ENCODE measurements at regions not wholly inside any gene's neighbourhood (a gene's known extent, or its start where the extent isn't known, plus 50 kb on each side); places are given as distances from the start of the nearest gene placed in this dataset.

DNA sequence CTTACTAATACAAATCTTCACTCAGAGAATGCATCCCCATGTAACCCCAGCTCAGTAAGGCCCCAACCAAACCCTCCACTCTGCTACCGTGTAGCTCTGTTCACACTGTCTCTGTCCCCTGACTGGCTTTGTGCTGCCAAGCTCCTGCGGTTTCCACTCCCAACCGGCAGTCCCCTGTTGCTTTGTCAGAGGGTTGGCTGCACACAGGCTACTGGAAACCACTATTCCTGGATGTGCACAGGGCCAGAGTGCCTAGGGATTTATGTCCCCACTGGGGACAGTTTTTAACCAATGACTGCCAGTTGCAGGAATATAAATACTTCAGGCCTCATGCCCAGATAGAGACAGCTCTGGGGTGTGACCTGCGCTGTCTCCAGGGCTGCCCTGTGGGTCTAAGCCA lies 157.1 kb upstream of the C16orf82 start:
- Histone ChIP-seq H3K79me2 (ENCODE audit: control insufficient read depth, low read length) (no peaks in the 10 kb centered on the region), H3K4me3 (ENCODE audit: low read length) (no peak overlapping the region), H3K27ac (ENCODE audit: low read depth, low read length) (no peak overlapping the region), H3K27me3 (ENCODE audit: control insufficient read depth, low read length) (no peaks in the 10 kb centered on the region), H3K36me3 (ENCODE audit: control insufficient read depth, low read length) (no peaks in the 10 kb centered on the region), H3K4me1 (ENCODE audit: control insufficient read depth, low read length) (no peaks in the 10 kb centered on the region), H3K4me2 (ENCODE audit: low read length) (no peak overlapping the region), H3F3A (ENCODE audit: control insufficient read depth, insufficient read depth) (no peaks in the 10 kb centered on the region), H3K9me2 (replicated peaks; ENCODE audit: control insufficient read depth, low read length) (no peaks in the 10 kb centered on the region), H3K9me3 (ENCODE audit: control insufficient read depth, insufficient read depth, low read length) (no peaks in the 10 kb centered on the region), H4K20me1 (ENCODE audit: control insufficient read depth, insufficient read depth, low read depth, low read length) (no peaks in the 10 kb centered on the region)
- TF ChIP-seq EZH2phosphoT487 (IDR thresholded peaks at IDR 0.05; ENCODE audit: borderline replicate concordance, low read length) = no peak
- TF ChIP-seq, protein P1, sequence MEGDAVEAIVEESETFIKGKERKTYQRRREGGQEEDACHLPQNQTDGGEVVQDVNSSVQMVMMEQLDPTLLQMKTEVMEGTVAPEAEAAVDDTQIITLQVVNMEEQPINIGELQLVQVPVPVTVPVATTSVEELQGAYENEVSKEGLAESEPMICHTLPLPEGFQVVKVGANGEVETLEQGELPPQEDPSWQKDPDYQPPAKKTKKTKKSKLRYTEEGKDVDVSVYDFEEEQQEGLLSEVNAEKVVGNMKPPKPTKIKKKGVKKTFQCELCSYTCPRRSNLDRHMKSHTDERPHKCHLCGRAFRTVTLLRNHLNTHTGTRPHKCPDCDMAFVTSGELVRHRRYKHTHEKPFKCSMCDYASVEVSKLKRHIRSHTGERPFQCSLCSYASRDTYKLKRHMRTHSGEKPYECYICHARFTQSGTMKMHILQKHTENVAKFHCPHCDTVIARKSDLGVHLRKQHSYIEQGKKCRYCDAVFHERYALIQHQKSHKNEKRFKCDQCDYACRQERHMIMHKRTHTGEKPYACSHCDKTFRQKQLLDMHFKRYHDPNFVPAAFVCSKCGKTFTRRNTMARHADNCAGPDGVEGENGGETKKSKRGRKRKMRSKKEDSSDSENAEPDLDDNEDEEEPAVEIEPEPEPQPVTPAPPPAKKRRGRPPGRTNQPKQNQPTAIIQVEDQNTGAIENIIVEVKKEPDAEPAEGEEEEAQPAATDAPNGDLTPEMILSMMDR (IDR thresholded peaks at IDR 0.05; ENCODE audit: low read depth, low read length, poor library complexity, severe bottlenecking) = no peak

DNA sequence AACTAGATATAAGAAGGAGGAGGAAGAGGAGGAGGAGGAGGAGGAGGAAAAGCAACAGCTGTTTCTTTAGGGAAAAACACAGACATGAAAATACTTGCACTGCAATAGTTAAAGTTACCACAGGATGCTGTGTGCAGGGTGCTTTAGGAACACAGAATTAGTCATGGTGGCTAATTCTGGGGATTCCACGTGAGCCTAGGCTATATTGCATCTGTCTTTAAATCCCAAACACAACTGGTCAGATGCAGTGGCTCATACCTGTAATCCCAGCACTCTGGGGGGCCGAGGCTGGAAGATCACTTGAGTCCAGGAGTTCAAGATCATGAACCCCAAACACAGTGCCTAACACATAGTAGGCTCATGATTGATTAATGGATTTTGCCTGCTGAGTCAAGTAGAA lies 155.3 kb upstream of the C16orf82 start:
- Histone ChIP-seq H4K20me1 (ENCODE audit: control insufficient read depth, insufficient read depth, low read depth, low read length) (no peaks in the 10 kb centered on the region), H3K4me2 (ENCODE audit: low read length) (no peak overlapping the region), H3F3A (ENCODE audit: control insufficient read depth, insufficient read depth) (no peaks in the 10 kb centered on the region), H3K4me1 (ENCODE audit: control insufficient read depth, low read length) (no peaks in the 10 kb centered on the region), H3K79me2 (ENCODE audit: control insufficient read depth, low read length) (no peaks in the 10 kb centered on the region), H3K9me2 (replicated peaks; ENCODE audit: control insufficient read depth, low read length) (no peaks in the 10 kb centered on the region), H3K27me3 (ENCODE audit: control insufficient read depth, low read length) (no peaks in the 10 kb centered on the region), H3K9me3 (ENCODE audit: control insufficient read depth, insufficient read depth, low read length) (no peaks in the 10 kb centered on the region), H3K27ac (ENCODE audit: low read depth, low read length) (no peak overlapping the region), H3K36me3 (ENCODE audit: control insufficient read depth, low read length) (no peaks in the 10 kb centered on the region), H3K4me3 (ENCODE audit: low read length) (no peak overlapping the region)
- TF ChIP-seq, protein P1 (IDR thresholded peaks at IDR 0.05; ENCODE audit: low read depth, low read length, poor library complexity, severe bottlenecking) = no peak
- TF ChIP-seq EZH2phosphoT487 (IDR thresholded peaks at IDR 0.05; ENCODE audit: borderline replicate concordance, low read length) = no peak

DNA sequence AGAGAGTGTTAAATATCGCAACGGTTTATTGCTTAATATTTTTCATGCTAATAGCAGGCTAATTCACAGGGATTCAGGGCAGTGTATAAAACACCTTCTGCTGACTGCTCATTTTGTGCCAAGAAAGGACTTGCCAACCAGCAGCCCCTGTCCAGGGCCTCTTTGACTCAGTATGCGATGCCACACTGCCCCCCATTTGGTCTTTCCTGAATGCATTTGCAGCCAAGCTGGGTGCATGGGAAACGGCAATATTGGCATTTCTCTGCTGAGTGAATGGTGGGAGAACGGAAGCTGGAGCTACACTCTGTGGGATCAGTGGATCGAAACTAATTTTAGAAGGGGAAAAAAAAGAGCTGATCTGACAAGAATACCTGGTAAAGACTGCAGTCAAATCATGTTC lies 152.9 kb upstream of the C16orf82 start:
- no peak overlapping the region for H3K27ac ChIP-seq (ENCODE audit: low read depth, low read length)
- no peak for TF ChIP-seq EZH2phosphoT487 (IDR thresholded peaks at IDR 0.05; ENCODE audit: borderline replicate concordance, low read length)
- TF ChIP-seq, protein P1 (IDR thresholded peaks at IDR 0.05; ENCODE audit: low read depth, low read length, poor library complexity, severe bottlenecking) = no peak
- no peaks in the 10 kb centered on the region for H3K79me2 ChIP-seq (ENCODE audit: control insufficient read depth, low read length)
- no peaks in the 10 kb centered on the region for H3K9me2 ChIP-seq (replicated peaks; ENCODE audit: control insufficient read depth, low read length)
- no peaks in the 10 kb centered on the region for H3K36me3 ChIP-seq (ENCODE audit: control insufficient read depth, low read length)
- no peaks in the 10 kb centered on the region for H3K27me3 ChIP-seq (ENCODE audit: control insufficient read depth, low read length)
- H3K4me3 ChIP-seq (ENCODE audit: low read length) = no peak overlapping the region
- no peaks in the 10 kb centered on the region for H4K20me1 ChIP-seq (ENCODE audit: control insufficient read depth, insufficient read depth, low read depth, low read length)
- H3K4me2 ChIP-seq (ENCODE audit: low read length) = no peak overlapping the region
- no peaks in the 10 kb centered on the region for H3K4me1 ChIP-seq (ENCODE audit: control insufficient read depth, low read length)
- no peaks in the 10 kb centered on the region for H3K9me3 ChIP-seq (ENCODE audit: control insufficient read depth, insufficient read depth, low read length)
- no peaks in the 10 kb centered on the region for H3F3A ChIP-seq (ENCODE audit: control insufficient read depth, insufficient read depth)
